ENCODE measurements at regions not wholly inside any gene's neighbourhood (a gene's known extent, or its start where the extent isn't known, plus 50 kb on each side); places are given as distances from the start of the nearest gene placed in this dataset.
A peak's percentile ranks its signal among the peaks of the same experiment; 100 is the strongest.
"Not testable (repeated sequence)": the region's sequence is repeated elsewhere in the genome, so short reads cannot be mapped to it uniquely, and the experiment has no call there.

DNA sequence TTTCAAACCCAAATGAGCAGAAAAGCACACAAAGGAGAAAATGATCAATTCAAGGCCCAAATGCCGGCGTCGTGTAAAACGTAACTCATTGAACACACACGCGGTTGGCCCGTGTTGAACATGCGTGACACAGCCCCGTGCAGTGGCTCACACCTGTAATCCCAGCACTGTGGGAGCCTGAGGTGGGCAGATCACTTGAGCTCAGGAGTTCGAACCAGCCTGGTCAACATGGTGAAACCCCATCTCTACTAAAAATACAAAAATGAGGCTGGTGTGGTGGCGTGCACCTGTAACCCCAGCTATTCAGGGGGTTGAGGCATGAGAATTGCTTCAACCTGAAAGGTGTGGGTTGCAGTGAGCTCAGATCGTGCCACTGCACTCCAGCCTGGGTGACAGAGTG is 156.7 kb upstream of the KLF6 start:
- DNase-seq = no peak

DNA sequence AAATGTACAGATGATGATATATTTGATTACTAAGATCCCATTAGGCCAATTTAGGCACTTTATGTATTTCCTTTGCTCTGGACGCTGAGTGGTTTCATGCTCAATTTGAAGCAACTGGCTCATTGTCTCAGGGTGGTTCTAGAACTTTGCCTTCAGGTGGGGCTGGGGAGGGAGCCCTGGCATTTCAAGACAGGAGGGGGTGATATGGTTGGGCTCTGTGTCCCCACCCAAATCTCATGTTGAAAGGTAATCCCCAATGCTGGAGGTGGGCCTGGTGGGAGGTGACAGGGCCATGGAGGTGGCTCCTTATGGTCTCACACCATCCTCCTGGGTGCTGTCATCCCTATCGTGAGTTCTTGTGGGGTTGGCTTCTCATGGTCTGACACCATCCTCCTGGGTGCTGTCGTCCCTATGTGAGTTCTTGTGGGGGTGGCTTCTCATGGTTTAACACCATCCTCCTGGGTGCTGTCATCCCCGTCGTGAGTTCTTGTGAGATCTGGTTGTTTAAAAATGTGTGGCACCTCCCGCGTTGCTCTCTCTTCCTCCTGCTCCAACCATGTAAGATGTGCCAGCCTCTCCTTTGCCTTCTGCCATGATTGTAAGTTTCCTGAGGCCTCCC is 151.5 kb upstream of the KLF6 start:
- peak; percentile 47 for DNase-seq

DNA sequence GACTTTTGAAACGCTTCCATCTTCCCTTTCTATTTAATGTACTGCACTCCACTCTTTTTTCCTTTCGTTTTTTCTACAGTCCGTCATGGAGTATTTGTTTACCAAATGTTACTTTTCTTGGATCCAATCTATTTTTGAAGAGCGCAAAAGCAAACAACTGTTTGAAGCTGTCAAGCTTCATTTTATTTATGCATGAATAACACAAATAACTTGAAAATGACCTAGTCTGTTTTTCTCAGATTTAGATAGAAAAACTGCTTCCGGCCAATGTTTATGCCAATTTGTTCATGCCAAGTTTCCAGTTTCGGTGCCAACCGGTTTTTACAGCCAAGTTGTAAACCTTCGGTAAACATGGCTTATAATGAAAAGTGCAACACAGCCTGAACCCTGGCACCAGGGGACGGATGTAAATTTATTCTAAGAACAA is 150.9 kb upstream of the KLF6 start:
- no peak for DNase-seq

DNA sequence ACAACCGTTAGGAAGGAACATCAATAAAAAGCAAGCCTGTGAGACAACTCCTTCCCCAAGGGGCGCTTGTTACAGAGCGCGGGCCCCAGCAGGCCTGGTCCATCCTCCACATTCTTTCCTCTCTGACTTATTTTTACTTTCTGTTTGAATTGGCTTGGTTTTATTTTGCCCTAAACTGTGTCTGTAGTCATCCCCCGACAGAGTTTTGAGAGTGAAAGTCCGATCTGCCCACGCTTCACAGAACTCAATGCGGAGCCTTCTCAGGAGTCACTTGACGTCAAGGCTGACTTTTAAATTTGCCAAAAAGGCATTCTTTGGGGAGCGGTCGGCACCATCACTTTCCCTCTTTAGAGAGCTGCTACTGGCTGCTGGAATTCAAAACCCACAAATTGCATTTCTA is 150.1 kb upstream of the KLF6 start:
- no peak for DNase-seq

DNA sequence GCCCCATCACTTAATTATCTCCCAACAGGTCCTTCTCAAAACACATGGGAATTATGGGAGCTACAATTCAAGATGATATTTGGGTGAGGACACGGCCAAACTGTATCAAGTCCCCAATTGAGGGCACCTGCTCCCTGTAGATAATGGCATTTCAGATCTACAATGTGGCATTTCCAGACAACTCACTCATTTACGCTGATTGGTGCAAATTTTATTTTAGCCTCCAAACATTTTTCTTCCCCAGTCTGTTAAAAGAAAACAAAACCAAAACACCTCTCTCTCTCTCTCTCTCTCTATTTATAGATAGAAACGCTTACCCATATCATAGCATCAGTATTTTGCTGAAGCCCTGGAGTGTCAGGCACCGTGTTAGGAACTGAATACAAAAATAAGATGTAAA is 148.7 kb upstream of the KLF6 start:
- no peak for DNase-seq

DNA sequence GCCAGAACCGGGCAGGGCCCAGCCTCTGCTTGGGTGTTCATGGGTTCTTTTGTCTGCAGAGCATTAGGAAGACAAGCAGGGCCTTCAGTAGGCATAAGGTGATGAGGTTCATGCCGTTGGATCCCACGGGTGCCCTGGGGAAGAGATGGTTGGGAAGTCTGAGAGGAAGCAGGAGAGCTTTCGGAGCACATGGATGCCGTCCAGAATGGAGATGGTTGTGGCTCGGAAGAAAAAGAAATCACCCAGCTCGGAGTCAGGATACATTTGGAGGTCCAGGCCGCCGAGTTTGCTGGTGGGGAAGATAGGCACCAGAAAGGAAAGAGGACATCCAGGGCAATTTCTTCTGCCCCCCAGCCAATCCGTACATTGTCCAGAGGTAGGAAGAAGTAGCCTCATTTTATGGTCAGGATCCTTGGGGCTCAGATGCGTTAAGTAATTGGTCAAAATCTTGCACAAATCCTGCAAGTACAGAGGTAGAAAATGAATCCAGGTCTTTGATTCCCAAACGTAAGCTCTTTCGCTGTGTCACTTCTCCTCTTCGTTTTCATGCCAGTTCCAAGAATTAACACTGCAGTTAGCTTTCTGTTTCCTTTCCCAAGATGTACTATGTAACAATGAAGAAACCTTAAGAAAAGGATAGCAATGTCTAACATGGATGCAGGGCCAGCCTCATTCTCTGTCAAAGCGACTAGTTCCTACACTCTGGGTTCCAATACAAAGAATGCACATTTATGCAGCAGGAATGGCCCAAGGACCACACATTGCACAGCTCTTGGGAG is 147.8 kb upstream of the KLF6 start:
- no peak for DNase-seq

DNA sequence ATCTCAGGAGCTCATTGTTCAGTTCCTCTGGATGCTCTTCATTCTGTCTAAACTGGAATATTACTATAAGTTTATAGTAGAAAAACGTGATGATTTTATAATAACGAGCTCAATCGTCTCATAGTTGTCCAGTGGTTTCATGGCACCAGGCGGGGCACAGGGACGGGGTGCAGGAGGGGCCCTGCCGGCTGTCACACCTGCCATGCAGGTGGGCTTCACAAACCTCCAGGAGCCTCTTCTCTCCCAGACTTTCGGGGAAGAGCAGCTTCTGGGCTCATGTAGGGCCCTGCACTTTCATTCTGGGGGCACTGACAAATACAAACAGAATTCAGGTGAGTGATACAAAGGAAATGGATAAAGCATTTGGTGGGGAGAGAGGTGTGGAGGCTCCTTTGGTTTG is 146.9 kb upstream of the KLF6 start:
- no peak for DNase-seq

DNA sequence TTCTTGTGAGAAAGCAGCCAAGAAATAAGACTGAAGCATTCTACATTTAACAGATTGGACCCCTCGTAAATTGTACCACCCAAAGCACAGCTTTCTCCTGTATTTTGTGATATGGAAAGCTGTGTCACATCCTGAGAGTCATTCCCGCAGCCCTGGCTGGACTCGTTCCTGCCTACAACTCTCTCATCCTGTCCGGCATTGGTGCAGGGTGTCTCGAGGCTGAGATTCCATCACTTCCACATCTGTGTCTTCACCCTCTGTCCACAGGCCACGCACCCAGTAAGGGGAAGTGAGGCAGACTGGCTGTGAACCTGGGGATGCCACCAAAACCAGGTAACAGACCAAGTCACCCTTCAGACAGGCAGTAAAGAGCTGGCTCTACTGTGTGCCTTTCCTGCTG is 146.2 kb upstream of the KLF6 start:
- DNase-seq = no peak

DNA sequence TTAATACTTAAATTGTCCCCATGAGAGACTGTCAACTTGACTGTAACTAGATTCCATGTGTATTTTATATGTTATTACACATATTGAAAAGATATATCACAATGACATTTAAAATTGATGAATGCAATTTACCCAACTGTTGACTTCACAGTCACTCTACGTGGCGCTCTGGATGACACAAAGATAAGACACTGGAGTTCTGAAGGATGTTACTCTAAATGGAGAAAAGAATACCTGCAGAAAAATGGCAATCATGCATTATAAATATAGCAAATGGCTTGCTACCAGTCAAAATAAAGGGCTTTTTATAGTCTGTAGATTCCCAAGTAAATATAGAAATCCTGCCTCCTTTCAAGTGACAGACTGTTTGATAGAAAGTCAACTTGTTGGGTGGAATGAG is 143.6 kb upstream of the KLF6 start:
- no peak for DNase-seq

DNA sequence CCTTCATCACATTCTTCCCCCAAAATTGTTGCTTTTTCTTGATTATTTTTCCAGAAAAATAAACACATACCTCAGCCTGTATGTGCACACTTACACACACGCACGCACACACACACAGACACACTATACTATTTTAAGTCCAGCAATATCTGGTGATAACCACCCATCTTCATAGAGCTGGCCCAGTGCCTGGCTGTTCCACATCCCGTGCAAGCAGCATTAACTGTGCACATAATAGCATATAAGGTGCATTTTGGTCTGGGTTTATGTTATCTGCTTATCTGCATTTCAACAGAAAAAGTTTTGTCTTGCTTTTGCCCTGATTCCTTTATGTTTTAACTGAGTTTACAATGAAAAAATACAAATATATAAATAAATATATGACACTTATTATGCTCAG is 143.1 kb upstream of the KLF6 start:
- DNase-seq = no peak

DNA sequence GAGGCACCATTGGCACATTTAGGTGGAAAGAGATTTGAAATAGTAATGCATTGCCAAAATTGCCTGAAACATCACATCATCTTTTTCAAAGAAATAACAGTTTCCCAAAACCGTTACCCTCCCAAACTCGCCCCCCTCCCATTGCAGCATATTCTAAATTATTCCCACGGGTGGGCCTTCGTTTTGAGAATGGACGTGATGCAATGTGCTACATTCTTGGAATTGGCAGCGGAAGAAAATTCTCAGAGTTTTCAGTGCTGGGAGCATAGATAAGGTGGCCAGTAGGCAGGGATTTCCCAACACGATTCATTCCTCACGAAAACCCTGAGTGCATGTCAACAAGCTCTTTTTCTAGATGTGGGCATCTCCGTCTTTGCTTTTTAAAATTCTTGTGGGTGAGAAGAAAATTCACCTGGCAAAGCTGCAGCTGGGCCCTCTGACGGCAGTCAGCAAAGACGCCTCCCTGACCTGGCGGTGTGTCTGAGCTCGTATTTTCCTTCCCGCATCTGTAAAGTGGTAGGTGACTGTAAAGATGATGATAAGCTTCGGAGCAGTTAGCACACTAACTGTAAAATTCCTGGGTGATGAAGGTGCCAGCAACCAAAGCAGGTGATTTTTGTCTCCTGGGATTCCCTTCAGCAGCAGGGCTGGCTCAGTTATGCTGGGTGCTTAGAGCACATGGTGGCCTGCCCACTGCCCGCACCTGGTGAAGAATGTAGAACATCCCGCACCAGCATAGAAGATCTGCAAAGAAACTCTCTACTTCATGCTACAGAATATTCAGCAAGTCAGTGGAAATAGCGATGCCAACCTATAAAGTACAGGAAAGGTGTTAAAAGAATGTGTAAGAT is 141.9 kb upstream of the KLF6 start:
- no peak for DNase-seq

DNA sequence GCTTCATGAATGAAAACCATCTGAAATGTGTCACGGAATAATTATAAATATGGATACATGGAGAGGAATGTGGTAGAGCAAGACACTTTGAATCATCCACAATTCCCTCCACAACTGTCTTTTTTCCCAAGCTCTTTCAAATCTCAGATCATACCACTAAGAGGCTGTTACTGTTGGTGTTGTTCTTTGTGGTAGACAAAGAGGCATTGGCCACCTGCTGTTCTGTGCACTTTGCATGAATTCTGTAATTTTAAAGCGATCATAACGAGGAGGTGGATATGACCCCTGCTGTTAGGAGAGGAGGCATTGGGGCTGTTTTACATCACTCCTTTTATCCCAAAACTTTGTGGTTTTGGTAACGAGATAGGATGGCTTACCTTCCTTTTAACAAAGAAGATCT is 141.2 kb upstream of the KLF6 start:
- no peak for DNase-seq

DNA sequence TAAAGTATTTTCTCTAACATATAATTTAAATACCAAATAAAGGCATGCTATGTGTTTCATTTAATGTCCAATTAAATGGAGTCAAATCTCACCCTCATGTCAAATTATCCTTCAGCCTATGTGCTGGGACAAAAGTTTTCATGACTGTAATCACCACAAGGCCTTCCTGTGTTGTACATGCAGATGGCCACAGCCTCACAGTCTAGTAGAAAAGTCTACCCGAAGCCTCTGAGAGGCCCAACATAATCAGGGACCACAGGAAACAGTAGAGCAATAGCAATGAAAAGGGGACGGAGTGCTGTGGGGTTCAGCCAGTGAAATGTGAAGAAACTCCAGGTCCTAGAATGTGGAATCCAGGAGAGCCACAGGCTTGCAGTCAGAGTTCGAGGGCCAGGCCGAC is 140.2 kb upstream of the KLF6 start:
- no peak for DNase-seq

DNA sequence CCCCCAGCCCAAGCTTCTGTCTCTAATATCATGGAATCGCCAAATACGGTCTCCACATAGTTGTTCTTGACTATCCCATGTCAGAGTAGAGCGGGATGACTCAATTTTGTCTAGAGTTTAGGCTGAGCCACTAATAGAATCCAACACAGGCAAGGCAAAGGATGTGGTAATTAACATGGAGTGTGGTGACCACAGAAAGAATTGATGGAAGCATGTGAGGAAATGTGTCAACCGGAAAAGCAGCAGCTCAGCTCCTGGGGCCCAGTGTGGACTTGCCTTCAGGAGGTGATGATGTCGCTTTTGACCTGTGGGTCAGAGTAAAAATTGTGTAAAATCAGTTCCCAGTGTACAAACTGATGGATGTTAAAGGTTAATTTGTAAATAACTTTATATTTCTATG is 139.3 kb upstream of the KLF6 start:
- DNase-seq = no peak

DNA sequence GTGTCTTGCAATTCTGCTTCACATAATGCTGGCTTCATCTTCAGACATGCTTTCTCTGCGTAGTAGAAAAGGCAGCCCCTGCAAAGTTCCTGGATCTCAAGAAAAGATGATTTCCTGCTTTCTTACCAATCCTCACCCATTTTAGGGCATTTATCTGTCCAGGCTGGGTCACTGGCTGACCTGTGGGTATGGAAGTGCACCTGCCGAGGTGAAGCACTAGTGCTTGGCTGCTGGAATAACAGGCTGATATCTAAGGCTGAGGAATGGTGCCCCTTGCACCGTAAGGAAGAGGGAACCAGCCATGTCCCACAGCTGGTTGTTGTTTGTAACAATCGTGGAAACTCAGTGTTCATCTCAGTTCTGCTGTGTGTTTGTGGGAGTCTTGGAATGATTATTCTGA is 138.0 kb upstream of the KLF6 start:
- DNase-seq = no peak

DNA sequence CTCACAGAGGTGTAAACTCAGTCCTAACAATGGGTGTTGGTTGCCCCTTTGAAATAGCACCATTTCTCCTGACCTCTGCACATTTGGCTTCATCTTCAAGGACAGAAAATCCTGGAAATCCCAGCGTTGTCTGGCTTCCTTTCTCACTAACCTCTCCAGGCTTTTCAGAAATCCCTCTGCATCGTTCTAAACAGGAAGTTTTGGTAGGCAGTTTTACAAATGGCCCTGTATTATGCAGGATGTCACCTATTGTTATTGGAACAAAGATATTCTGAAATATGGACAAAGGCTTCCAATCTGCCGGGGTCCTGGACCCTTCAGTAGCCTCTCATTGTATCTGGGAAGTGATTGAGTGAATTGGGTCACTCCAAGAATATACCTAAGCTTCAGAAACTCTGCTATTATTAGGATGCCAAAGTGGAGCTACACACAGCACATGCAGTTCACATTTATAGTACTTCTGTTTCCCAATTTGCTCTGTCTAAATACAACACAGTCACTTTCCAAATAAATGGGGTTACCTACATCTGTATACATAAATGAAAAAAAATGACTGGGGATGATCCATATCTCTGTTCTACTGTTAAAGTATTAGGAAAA is 134.8 kb upstream of the KLF6 start:
- no peak for DNase-seq

DNA sequence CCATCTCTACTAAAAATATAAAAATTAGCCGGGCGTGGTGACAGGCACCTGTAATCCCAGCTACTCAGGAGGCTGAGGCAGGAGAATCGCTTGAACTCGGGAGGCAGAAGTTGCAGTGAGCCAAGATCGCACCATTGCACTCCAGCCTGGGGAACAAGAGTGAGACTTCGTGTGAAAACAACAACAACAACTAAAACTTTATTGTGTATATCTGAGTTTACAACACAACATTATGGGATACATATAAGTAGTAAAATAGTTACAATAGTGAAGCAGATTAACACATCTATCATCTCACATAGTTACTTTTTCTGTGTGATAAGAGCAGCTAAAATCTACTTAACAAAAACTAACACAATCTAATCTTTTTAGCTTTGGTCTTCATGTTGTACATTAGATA is 132.4 kb upstream of the KLF6 start:
- DNase-seq = not testable (repeated sequence)

DNA sequence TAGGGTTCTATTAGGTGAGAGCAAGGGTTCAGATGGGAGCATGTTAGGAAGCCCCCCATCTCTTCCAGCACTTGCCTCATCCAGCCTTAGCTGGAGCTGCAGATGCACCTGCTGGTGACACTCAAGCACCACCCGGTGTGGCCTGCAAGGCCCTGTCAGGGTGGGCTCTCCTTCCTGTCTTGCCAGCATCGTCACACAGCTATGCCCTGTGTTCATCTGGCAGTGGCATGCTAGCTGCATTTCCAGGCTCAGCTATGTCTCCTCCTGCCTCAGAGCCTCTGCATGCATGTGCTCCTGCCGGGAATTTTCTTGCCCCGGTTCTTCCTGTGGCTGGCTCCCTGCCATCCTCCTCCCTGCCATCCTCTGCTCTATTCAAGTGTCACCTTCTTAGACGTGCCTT is 129.7 kb upstream of the KLF6 start:
- DNase-seq = no peak

DNA sequence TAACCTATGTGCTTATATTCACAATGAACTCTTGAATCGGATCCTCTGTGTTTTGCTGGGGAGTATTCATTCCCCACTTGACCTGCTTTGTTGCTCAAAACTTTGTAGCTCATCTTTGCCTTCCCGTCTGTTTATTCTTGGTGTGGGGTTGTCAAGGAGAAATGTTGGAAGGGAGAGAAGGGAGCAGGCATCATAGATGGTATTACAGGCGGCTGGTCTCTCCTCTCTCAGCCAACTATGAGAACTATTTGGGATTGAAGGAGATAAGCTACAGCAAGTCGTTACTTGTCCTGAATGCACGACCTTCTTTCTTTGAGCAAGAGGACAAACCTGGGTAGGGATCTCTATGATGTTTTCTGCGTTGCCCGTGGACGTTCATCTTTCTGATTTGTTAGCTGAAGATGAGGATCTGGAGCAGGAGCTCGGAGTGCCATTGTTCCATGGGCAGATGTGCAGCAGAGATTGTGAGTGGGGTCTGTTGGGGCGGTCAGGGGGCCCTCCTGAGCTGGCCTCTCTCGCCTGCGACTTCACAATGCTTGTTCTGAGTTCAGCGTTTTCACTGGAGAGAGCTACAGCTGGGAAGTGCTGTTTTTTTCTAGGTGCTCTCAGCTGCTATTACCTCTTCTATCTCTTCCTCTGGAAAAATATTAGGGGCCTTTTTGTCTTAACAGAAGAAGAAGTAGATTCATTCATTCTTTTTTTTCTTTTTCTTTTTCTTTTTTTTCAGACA is 126.9 kb upstream of the KLF6 start:
- no peak for DNase-seq

DNA sequence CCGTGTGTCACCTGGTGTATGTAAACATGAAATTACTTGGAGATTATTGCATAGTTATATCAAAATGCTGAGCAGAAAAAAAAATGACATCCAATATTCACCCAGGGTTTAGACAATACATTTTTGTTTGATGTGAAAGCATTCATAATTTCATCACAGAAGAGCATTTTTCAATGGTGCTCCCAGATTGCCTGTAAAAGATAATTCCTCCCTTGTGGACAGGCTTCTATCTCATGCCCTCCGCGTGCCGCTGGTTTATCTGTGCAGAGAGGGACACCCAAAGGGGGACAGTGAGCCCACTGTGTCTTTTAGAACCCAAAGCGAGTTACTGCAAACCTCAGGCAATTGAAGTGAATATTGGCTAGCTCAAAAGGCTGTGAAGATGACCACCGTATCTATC is 126.2 kb upstream of the KLF6 start:
- DNase-seq = no peak

DNA sequence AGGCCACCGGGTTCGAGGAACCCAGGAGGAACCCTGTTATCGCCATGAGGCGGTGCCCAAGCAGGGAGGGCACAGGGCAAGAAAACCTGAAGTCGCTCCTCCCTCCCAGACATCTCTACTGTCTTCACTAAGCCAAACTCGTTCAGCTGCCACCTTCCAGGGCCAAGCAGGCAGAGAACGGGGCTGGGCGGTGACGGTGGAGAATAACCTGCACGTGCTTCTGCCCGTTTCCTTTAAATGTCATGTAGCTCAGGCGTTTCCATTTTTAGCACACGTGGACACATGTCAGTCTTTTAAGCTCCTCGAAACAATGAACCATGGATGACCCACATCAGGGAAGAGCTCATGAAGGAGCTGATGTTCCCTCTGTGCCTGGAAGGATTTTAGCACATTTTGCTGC is 124.3 kb upstream of the KLF6 start:
- no peak for DNase-seq

DNA sequence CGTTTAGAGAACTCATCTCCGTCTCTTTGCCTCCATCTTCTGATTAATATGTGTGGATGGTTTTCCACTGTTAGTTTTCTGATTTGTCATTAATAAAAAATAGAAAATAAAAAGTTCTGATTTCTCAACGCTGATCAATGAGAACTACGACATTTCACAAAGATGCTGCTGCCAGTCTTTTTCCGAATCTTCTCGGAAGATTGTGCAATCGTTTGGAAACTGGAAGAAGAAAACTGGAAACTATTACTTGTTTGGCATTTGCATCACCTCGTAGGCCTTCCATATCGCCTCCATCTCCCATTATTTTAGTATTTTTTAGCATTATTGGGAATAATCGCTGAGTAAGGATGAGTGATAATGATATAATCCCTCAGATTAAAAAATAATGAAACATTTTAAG is 123.2 kb upstream of the KLF6 start:
- no peak for DNase-seq

DNA sequence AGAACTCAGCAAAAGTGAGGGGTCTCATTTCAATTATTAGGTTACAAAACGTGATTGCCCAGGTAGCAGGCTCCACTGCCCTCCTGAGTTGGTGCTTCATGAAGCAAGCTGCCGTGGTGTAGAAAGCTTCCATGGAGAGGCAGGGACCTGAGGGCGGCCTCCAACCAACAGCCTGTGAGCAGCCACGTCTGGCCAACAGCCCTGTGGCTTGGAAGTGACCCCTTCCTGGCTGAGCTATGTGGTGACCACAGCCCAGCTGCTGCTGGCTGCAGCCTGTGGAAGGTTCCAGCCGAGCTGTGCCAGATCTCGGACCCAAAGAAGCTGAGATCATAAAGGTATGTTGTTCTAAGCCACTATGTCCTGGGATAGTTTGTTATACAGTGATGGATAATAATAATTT is 122.5 kb upstream of the KLF6 start:
- DNase-seq = no peak
